Small intestine (tissue), 7 donors: ENCODE measurements at regions not wholly inside any gene's neighbourhood (a gene's known extent, or its start where the extent isn't known, plus 50 kb on each side); places are given as distances from the start of the nearest gene placed in this dataset.
A peak's percentile ranks its signal among the peaks of the same experiment; 100 is the strongest.
"Not testable (repeated sequence)": the region's sequence is repeated elsewhere in the genome, so short reads cannot be mapped to it uniquely, and the experiment has no call there.

Experiments used
- DNase-seq, 2 donors: peaks; one replicate each; pipeline versions ENCODE4 v3.0.0 to v3.0.0-alpha.2; 2013
- FAIRE-seq: peaks from 2 replicates; lab custom pipeline; 2012; peaks lifted over from hg19 to GRCh38; lab: Jason Lieb, UNC
- H3K27ac ChIP-seq, 3 donors: one replicate each; pipeline ENCODE4 v1.5.1; 2013; ENCODE audit warnings: low read length in 2 of 3, mild to moderate bottlenecking in 2 of 3, control low read depth in 1 of 3, inconsistent platforms in 1 of 3, low read depth in 1 of 3, moderate library complexity in 1 of 3
- H3K27me3 ChIP-seq, 3 donors: one replicate each; pipeline ENCODE4 v1.6.1; 2013; ENCODE audit warnings: low read length in 3 of 3, inconsistent platforms in 1 of 3; ENCODE audit not compliant: control insufficient read depth in 3 of 3, insufficient read depth in 3 of 3
- H3K36me3 ChIP-seq, 3 donors: one replicate each; pipeline ENCODE4 v1.6.1; 2013; ENCODE audit warnings: low read length in 3 of 3, inconsistent platforms in 1 of 3, low read depth in 1 of 3, mild to moderate bottlenecking in 1 of 3, moderate library complexity in 1 of 3; ENCODE audit not compliant: control insufficient read depth in 3 of 3, insufficient read depth in 2 of 3
- H3K4me1 ChIP-seq, 3 donors: one replicate each; pipeline ENCODE4 v1.6.1; 2013; ENCODE audit warnings: low read length in 2 of 3, inconsistent platforms in 1 of 3, low read depth in 1 of 3, mild to moderate bottlenecking in 1 of 3, moderate library complexity in 1 of 3; ENCODE audit not compliant: control insufficient read depth in 3 of 3, insufficient read depth in 2 of 3
- H3K4me3 ChIP-seq, 3 donors: one replicate each; pipeline ENCODE4 v1.5.1; 2013; ENCODE audit warnings: low read length in 3 of 3, control low read depth in 1 of 3, inconsistent platforms in 1 of 3, low read depth in 1 of 3, mild to moderate bottlenecking in 1 of 3, moderate library complexity in 1 of 3
- H3K9me3 ChIP-seq, 2 donors: one replicate each; pipeline ENCODE4 v1.6.1; 2013; ENCODE audit warnings: low read depth in 1 of 2, low read length in 1 of 2; ENCODE audit not compliant: control insufficient read depth in 2 of 2, insufficient read depth in 1 of 2
- WGBS, 3 donors: extraction: QIAGEN DNeasy Blood & Tissue Kit; methylation state at CpG; one replicate each; pipeline ENCODE4 v1.1.7; 2013; 5-methylcytosine and 5-hydroxymethylcytosine counted together
- donor health status: healthy with polysubstance abuse.
- donor health status: control.
- donor health status: control.
- donor health status: Bipolar disorder and iron deficiency.
- donor health status: healthy.

GRCh38 chr15:67936258-67936657 is 96.4 kb upstream of the RNU6-1 start:
- Histone ChIP-seq H3K4me1 (no peaks in the 10 kb centered on the region), H3K4me3 (no peak overlapping the region), H3K27me3 (peaks cover 0 to 2% (median 0%) of the 10 kb centered on the region in 3 donors), H3K36me3 (no peaks in the 10 kb centered on the region), H3K9me3 (peaks cover 0 to 4% of the 10 kb centered on the region in 2 donors), H3K27ac (no peak overlapping the region)
- DNase-seq (no peak), FAIRE-seq (no peak)
- 88 to 93% (median 92%) methylated on average over 5 of the region's 5 CpGs for WGBS, 3 donors

- no peak overlapping the region for H3K27ac ChIP-seq
- peaks cover 0 to 2% (median 0%) of the 10 kb centered on the region in 3 donors for H3K27me3 ChIP-seq
- H3K4me3 ChIP-seq = no peak overlapping the region
- H3K4me1 ChIP-seq = peaks cover 0 to 6% (median 0%) of the 10 kb centered on the region in 3 donors
- no peak for FAIRE-seq
- DNase-seq = peak in 1 of 2 donors; percentile 29
- H3K9me3 ChIP-seq = peaks cover 0 to 3% of the 10 kb centered on the region in 2 donors
- H3K36me3 ChIP-seq = no peaks in the 10 kb centered on the region
- WGBS, 3 donors = 91 to 97% (median 96%) methylated on average over 3 of the region's 3 CpGs
Observed at GRCh38 chr15:67937153-67937761, 97.4 kb upstream of the RNU6-1 start.

DNA sequence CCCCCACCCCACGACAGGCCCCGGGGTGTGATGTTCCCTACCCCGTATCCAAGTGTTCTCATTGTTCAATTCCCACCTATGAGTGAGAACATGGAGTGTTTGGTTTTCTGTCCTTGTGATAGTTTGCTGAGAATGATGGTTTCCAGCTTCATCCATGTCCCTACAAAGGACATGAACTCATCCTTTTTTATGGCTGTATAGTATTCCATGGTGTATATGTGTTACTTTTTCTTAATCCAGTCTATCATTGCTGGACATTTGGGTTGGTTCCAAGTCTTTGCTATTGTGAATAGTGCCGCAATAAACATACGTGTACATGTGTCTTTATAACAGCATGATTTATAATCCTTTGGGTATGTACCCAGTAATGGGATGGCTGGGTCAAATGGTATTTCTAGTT is 99.3 kb upstream of the RNU6-1 start:
- not testable (repeated sequence) for H3K9me3 ChIP-seq, H3K27me3 ChIP-seq, H3K36me3 ChIP-seq, H3K27ac ChIP-seq, H3K4me1 ChIP-seq, FAIRE-seq, DNase-seq, H3K4me3 ChIP-seq
- 92 to 97% (median 95%) methylated on average over 4 to 5 of the region's 5 CpGs for WGBS, 3 donors

DNA sequence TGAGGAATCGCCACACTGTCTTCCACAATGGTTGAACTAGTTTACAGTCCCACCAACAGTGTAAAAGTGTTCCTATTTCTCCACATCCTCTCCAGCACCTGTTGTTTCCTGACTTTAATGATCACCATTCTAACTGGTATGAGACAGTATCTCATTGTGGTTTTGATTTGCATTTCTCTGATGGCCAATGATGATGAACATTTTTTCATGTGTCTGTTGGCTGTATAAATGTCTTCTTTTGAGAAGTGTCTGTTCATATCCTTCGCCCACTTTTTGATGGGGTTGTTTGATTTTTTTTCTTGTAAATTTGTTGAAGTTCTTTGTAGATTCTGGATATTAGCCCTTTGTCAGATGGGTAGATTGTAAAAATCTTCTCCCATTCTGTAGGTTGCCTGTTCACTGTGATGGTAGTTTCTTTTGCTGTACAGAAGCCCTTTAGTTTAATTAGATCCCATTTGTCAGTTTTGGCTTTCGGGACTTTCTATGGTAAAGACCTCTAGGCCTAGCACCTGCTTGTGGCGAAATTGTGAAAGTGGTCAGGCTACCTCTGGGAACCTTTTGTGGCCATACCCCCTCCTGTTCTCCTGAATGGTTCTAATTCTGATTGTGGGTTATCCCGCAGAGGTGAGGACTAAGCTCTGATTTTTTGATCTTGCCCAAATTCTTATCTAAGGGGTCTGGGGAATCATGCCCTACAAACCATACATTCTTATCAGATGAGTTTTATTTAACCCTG is 99.9 kb upstream of the RNU6-1 start:
- not testable (repeated sequence) for H3K27me3 ChIP-seq, FAIRE-seq

GRCh38 chr15:67940324-67940719 is 100.5 kb upstream of the RNU6-1 start:
- FAIRE-seq (no peak), DNase-seq (no peak)
- H3K27ac ChIP-seq = no peak overlapping the region
- H3K27me3 ChIP-seq = peaks cover 0 to 2% (median 0%) of the 10 kb centered on the region in 3 donors
- H3K4me1 ChIP-seq = peaks cover 0 to 6% (median 0%) of the 10 kb centered on the region in 3 donors
- WGBS, 3 donors = 93 to 100% (median 98%) methylated on average over 1 of the region's 1 CpG
- no peak overlapping the region for H3K4me3 ChIP-seq
- no peaks in the 10 kb centered on the region for H3K36me3 ChIP-seq
- peaks cover 0 to 3% of the 10 kb centered on the region in 2 donors for H3K9me3 ChIP-seq

More for the DNA sequence above, 99.9 kb upstream of the RNU6-1 start:
- WGBS, 3 donors = 69 to 74% (median 71%) methylated on average over 4 to 5 of the region's 5 CpGs
- H3K36me3 ChIP-seq, H3K9me3 ChIP-seq, DNase-seq, H3K4me3 ChIP-seq, H3K4me1 ChIP-seq, H3K27ac ChIP-seq: not testable (repeated sequence)

DNA sequence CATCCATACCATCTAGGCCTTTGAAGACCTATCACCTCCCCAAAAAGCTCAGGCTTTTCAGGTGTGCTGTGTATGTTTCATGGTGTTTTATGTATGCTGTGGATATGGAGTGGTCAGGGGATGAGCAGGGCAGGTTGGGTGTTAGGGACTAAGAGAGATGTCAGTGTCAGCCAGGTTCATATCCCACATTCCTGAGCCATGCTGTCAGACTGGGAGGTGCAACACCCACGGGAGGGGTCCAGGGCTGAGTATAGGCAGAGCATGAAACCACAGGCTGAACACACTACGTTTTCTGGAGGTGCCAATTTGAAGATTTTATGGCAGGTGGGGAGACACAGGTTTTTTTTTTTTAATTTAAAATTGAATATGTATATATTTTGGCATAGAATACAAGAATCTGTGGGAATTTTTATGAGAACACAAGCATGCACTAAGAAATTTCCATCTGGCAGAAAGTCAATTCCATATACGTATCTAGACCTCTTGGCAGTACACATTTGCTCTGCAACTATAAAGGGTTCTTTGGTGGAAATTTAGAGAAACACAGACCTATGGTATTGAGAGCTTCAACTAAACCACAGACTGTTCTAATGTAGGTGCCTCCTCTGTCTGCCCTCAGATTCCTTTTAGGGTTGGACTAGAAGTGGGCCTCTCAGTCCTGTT is 101.9 kb upstream of the RNU6-1 start:
- no peak for FAIRE-seq
- Histone ChIP-seq H3K27ac (no peak overlapping the region), H3K36me3 (no peaks in the 10 kb centered on the region), H3K9me3 (no peaks in the 10 kb centered on the region), H3K4me1 (peaks cover 0 to 17% (median 0%) of the 10 kb centered on the region in 3 donors), H3K27me3 (no peaks in the 10 kb centered on the region), H3K4me3 (no peak overlapping the region)
- WGBS, 3 donors = 64 to 65% (median 64%) methylated on average over 3 of the region's 3 CpGs
- DNase-seq = peak; percentile 20 to 61

- DNase-seq (no peak), FAIRE-seq (no peak)
- Histone ChIP-seq H3K36me3 (no peaks in the 10 kb centered on the region), H3K4me3 (no peak overlapping the region), H3K27ac (no peak overlapping the region), H3K27me3 (no peaks in the 10 kb centered on the region), H3K4me1 (peaks cover 0 to 23% (median 0%) of the 10 kb centered on the region in 3 donors), H3K9me3 (no peaks in the 10 kb centered on the region)
- 71 to 93% (median 91%) methylated on average over 2 of the region's 2 CpGs for WGBS, 3 donors
Observed at GRCh38 chr15:67943475-67943874, 103.6 kb upstream of the RNU6-1 start.

DNA sequence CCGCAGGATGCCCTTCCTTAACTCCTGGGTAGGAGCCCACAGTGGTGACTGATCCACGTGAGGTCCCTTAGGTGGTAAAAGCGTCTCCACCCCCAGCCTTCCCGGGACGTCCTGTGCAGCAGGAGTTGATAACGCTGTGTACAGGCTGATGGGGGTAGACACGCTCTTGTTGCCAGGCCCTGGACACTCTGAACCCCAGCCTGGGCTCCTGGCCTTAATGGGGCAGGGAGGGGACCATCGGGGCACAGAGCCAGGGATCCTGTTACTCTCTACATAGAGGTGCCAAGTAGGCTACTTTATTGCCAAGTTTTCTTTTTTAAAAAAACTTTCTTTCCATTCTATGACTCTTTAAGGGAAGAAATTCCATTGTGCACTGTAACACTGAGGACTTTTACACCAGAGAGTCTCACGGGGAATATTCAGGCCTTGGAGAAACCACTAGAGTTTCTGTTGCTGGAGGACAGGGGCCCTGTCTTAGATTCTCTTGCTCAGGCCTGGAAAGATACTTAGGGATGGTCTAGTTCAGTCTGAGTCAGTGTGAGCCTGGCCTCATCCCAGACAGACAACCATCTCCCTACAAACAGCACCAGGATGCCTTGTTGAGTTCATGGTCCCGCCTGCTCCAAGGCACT is 104.3 kb upstream of the RNU6-1 start:
- H3K27ac ChIP-seq = no peak overlapping the region
- peaks cover 0 to 23% (median 0%) of the 10 kb centered on the region in 3 donors for H3K4me1 ChIP-seq
- H3K36me3 ChIP-seq = no peaks in the 10 kb centered on the region
- no peak for DNase-seq
- H3K27me3 ChIP-seq = no peaks in the 10 kb centered on the region
- WGBS, 3 donors = 88% methylated on average over 10 of the region's 10 CpGs
- no peaks in the 10 kb centered on the region for H3K9me3 ChIP-seq
- FAIRE-seq = no peak
- no peak overlapping the region for H3K4me3 ChIP-seq
